ENCODE measurements at regions not wholly inside any gene's neighbourhood (a gene's known extent, or its start where the extent isn't known, plus 50 kb on each side); places are given as distances from the start of the nearest gene placed in this dataset.

GRCh38 chr13:76645632-76646031 is 240.6 kb downstream of the KCTD12 start:
- TF ChIP-seq CTCF (IDR thresholded peaks at IDR 0.05) (no peak), EP300 (IDR thresholded peaks at IDR 0.05) (no peak), POLR2AphosphoS5 (IDR thresholded peaks at IDR 0.05) (no peak)
